ENCODE measurements at regions not wholly inside any gene's neighbourhood (a gene's known extent, or its start where the extent isn't known, plus 50 kb on each side); places are given as distances from the start of the nearest gene placed in this dataset.
A peak's percentile ranks its signal among the peaks of the same experiment; 100 is the strongest.
"Not testable (repeated sequence)": the region's sequence is repeated elsewhere in the genome, so short reads cannot be mapped to it uniquely, and the experiment has no call there.

DNA sequence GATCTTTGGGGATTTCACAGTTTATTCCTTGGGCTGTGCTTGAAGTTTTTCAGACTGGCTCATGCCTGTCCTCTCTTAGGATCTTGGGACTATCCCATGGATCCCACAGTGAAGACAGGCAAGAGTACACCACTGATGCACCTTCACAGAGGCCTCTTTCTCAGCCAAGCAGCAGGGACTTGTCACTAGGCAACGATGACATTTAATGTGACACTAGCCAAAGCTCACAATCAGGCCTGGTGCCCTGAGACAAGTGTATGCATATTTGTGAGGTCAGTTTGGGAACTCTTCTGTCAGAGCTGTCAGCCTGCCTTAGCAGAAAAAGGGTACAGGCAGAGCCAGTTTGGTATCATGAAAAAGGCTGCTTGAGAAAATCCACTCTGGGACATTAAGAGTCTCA lies 68.7 kb downstream of the RBMY1F start:
- DNase-seq; intact Hi-C loops (cut with DNase I): not testable (repeated sequence)
- peak in 1 of 2 donors; percentile 56 for ATAC-seq

GRCh38 chrY:22108165-22108564 lies 74.6 kb downstream of the RBMY1F start:
- DNase-seq; ATAC-seq; intact Hi-C loops (cut with DNase I): not testable (repeated sequence)

- not testable (repeated sequence) for ATAC-seq, DNase-seq
Measured at GRCh38 chrY:22101547-22101946, 81.2 kb downstream of the RBMY1F start.

GRCh38 chrY:22097310-22097709 lies 85.4 kb downstream of the RBMY1F start:
- intact Hi-C loops (cut with DNase I); DNase-seq; ATAC-seq: not testable (repeated sequence)

More at GRCh38 chrY:22101547-22101946, 81.2 kb downstream of the RBMY1F start:
- intact Hi-C loops (cut with DNase I): not testable (repeated sequence)

GRCh38 chrY:22085975-22086645 lies 96.6 kb downstream of the RBMY1F start:
- intact Hi-C loops (cut with DNase I); DNase-seq; ATAC-seq: not testable (repeated sequence)

GRCh38 chrY:22072270-22072669 lies 110.5 kb downstream of the RBMY1F start:
- intact Hi-C loops (cut with DNase I); ATAC-seq: not testable (repeated sequence)

DNA sequence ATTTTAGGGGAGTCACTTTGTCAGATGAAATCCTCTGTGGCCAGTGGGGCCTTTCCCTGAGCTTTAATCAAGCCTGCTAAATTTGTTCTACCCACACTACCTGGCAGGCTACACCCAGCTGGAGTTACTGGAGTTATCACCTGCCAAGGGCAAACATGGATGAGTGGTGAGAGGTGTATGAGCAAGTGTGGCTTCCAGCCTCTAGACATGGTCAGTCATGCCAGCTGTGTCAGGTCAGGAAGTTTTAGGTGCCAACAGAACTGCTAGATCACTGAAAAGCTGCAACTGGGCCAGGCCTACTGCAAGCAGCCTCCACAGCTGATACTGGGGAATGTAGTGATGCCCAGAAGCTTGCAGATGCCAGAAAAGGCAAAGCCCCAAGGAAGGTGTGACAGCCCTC lies 122.6 kb downstream of the RBMY1F start:
- ATAC-seq: peak in 1 of 2 donors; percentile 38
- DNase-seq; intact Hi-C loops (cut with DNase I): not testable (repeated sequence)

More at GRCh38 chrY:22072270-22072669, 110.5 kb downstream of the RBMY1F start:
- not testable (repeated sequence) for DNase-seq

- DNase-seq; intact Hi-C loops (cut with DNase I); ATAC-seq: not testable (repeated sequence)
Measured at GRCh38 chrY:22013010-22013409, 95.2 kb upstream of the RBMY1E start.

- ATAC-seq; DNase-seq; intact Hi-C loops (cut with DNase I): not testable (repeated sequence)
Measured at GRCh38 chrY:22001163-22001562, 83.3 kb upstream of the RBMY1E start.

- ATAC-seq; DNase-seq; intact Hi-C loops (cut with DNase I): not testable (repeated sequence)
Measured at GRCh38 chrY:21987222-21987621, 69.4 kb upstream of the RBMY1E start.

GRCh38 chrY:21980937-21981336 lies 63.1 kb upstream of the RBMY1E start:
- ATAC-seq; intact Hi-C loops (cut with DNase I); DNase-seq: not testable (repeated sequence)

GRCh38 chrY:21980348-21980747 lies 62.5 kb upstream of the RBMY1E start:
- intact Hi-C loops (cut with DNase I); ATAC-seq: not testable (repeated sequence)

DNA sequence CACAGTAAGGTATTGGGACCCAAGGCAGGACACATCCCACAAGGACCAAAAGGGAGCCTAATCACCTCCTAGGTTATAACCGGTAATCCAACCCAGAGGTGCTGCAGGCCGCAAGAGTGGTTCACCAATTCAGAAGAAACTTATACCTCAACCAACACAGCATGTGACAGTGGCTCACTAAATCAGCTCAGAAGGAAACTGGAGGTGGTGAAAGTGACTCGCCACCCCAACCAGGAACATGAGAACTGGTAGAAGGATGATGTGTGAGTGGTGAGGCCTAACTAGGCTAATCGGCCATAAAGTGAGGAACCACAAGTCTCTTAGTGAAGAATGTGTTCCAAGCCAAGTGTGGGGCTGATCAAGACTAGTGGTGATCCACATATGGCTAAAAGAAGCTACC lies 61.3 kb upstream of the RBMY1E start:
- intact Hi-C loops (cut with DNase I); ATAC-seq; DNase-seq: not testable (repeated sequence)

More at GRCh38 chrY:21980348-21980747, 62.5 kb upstream of the RBMY1E start:
- not testable (repeated sequence) for DNase-seq

- DNase-seq; intact Hi-C loops (cut with DNase I); ATAC-seq: not testable (repeated sequence)
Measured at GRCh38 chrY:21978204-21978603, 60.4 kb upstream of the RBMY1E start.

Data from left cardiac atrium (tissue), 4 donors.